ENCODE measurements at regions not wholly inside any gene's neighbourhood (a gene's known extent, or its start where the extent isn't known, plus 50 kb on each side); places are given as distances from the start of the nearest gene placed in this dataset.

GRCh38 chr16:85988306-85988705 is 89.3 kb downstream of the IRF8 start:
- Histone ChIP-seq H3K4me1 (no peaks in the 10 kb centered on the region), H3K27me3 (peaks cover 69% of the 10 kb centered on the region), H3K9me3 (no peaks in the 10 kb centered on the region), H3K36me3 (no peaks in the 10 kb centered on the region), H3K4me3 (no peak overlapping the region), H3K27ac (no peak overlapping the region)
- no peak for TF ChIP-seq EP300 (IDR thresholded peaks at IDR 0.05)
- TF ChIP-seq, protein P1, sequence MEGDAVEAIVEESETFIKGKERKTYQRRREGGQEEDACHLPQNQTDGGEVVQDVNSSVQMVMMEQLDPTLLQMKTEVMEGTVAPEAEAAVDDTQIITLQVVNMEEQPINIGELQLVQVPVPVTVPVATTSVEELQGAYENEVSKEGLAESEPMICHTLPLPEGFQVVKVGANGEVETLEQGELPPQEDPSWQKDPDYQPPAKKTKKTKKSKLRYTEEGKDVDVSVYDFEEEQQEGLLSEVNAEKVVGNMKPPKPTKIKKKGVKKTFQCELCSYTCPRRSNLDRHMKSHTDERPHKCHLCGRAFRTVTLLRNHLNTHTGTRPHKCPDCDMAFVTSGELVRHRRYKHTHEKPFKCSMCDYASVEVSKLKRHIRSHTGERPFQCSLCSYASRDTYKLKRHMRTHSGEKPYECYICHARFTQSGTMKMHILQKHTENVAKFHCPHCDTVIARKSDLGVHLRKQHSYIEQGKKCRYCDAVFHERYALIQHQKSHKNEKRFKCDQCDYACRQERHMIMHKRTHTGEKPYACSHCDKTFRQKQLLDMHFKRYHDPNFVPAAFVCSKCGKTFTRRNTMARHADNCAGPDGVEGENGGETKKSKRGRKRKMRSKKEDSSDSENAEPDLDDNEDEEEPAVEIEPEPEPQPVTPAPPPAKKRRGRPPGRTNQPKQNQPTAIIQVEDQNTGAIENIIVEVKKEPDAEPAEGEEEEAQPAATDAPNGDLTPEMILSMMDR (IDR thresholded peaks at IDR 0.05): no peak
- DNase-seq (ENCODE audit: low spot score in 2 of 2): peak in 1 of 2 donors; percentile 5
- WGBS: 69% methylated on average over 5 of the region's 5 CpGs

DNA sequence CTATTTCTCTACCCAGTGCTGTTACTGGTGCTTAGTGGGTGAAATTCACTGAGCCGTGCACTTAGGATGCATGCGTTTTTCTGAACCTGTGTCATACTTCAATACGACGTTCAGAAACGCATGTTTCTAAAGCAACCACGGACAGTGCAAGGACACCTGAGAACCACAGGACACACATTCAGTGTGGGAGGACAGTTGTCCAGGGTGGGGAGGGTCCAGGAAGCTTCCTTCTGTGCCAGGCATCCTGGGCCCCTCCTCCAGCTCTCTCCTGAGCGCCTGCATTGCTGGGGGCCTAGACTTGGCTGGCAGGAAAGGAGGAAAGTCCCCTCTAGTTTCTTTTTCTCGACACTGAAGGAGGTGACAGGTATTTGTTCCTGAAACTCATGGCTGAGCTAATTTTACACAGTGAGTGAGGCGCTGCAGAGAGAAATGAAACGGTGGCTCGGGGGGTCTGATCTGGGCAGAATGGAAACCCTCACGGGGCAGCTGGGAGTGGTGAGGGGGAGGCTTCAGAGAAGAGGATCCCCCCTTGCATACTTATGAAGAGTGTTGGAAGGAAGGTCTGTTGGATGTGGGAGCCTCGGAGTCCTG is 89.9 kb downstream of the IRF8 start:
- Histone ChIP-seq H3K9me3 (no peaks in the 10 kb centered on the region), H3K4me3 (no peak overlapping the region), H3K4me1 (no peaks in the 10 kb centered on the region), H3K36me3 (no peaks in the 10 kb centered on the region), H3K27ac (no peak overlapping the region), H3K27me3 (peaks cover 64% of the 10 kb centered on the region)
- TF ChIP-seq EP300 (IDR thresholded peaks at IDR 0.05): no peak
- no peak for TF ChIP-seq POLR2AphosphoS5 (IDR thresholded peaks at IDR 0.05)
- TF ChIP-seq, protein P1 (IDR thresholded peaks at IDR 0.05): no peak
- TF ChIP-seq POLR2A (IDR thresholded peaks at IDR 0.05): no peak
- WGBS: 79% methylated on average over 13 of the region's 13 CpGs
- peak in 1 of 2 donors; percentile 48 for DNase-seq (ENCODE audit: low spot score in 2 of 2)

DNA sequence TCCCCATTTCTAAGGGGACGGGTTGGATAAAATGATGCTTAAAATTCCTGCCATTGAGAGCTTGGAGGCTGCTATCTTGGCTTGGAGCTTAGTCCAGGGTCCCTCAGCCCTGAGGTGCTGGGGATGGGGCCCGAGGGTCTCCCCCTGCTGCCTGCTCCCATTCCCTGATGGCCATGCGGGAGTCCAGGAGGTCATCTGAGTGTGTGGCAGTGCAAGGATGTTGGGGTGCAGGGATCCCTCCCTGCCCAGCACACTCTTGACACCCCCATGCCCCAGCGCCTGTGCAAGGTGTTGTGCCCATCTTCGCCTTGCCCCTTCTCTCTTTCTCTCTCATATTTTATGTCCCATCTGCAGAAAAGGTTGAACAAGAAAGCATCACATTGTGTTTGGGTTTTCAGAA is 90.4 kb downstream of the IRF8 start:
- peak in 1 of 2 donors; percentile 20 for DNase-seq (ENCODE audit: low spot score in 2 of 2)
- Histone ChIP-seq H3K27ac (no peak overlapping the region), H3K36me3 (no peaks in the 10 kb centered on the region), H3K4me1 (no peaks in the 10 kb centered on the region), H3K27me3 (peaks cover 58% of the 10 kb centered on the region), H3K9me3 (no peaks in the 10 kb centered on the region), H3K4me3 (no peak overlapping the region)
- WGBS: 96% methylated on average over 2 of the region's 5 CpGs
- TF ChIP-seq, protein P1 (IDR thresholded peaks at IDR 0.05): no peak
- TF ChIP-seq POLR2A (IDR thresholded peaks at IDR 0.05) (no peak), POLR2AphosphoS5 (IDR thresholded peaks at IDR 0.05) (no peak), EP300 (IDR thresholded peaks at IDR 0.05) (no peak)

- TF ChIP-seq EP300 (IDR thresholded peaks at IDR 0.05) (no peak), POLR2AphosphoS5 (IDR thresholded peaks at IDR 0.05) (no peak), POLR2A (IDR thresholded peaks at IDR 0.05) (no peak)
- TF ChIP-seq, protein P1 (IDR thresholded peaks at IDR 0.05): no peak
- DNase-seq (ENCODE audit: low spot score in 2 of 2): peak in 1 of 2 donors; percentile 35
- peaks cover 51% of the 10 kb centered on the region for H3K27me3 ChIP-seq
- H3K27ac ChIP-seq: no peak overlapping the region
- H3K4me1 ChIP-seq: no peaks in the 10 kb centered on the region
- no peak overlapping the region for H3K4me3 ChIP-seq
- H3K36me3 ChIP-seq: no peaks in the 10 kb centered on the region
- WGBS: 73% methylated on average over 15 of the region's 15 CpGs
- no peaks in the 10 kb centered on the region for H3K9me3 ChIP-seq
Observed at GRCh38 chr16:85989863-85990643, 91.1 kb downstream of the IRF8 start.

- H3K27ac ChIP-seq: no peak overlapping the region
- no peaks in the 10 kb centered on the region for H3K4me1 ChIP-seq
- no peak overlapping the region for H3K4me3 ChIP-seq
- no peaks in the 10 kb centered on the region for H3K36me3 ChIP-seq
- TF ChIP-seq POLR2A (IDR thresholded peaks at IDR 0.05): no peak
- no peak for TF ChIP-seq POLR2AphosphoS5 (IDR thresholded peaks at IDR 0.05)
- TF ChIP-seq, protein P1 (IDR thresholded peaks at IDR 0.05): no peak
- no peak for TF ChIP-seq EP300 (IDR thresholded peaks at IDR 0.05)
- peaks cover 51% of the 10 kb centered on the region for H3K27me3 ChIP-seq
- H3K9me3 ChIP-seq: no peaks in the 10 kb centered on the region
- WGBS: 95% methylated on average over 11 of the region's 12 CpGs
- peak in 1 of 2 donors; percentile 28 for DNase-seq (ENCODE audit: low spot score in 2 of 2)
Observed at GRCh38 chr16:85990861-85991301, 91.9 kb downstream of the IRF8 start.
